ENCODE measurements at regions not wholly inside any gene's neighbourhood (a gene's known extent, or its start where the extent isn't known, plus 50 kb on each side); places are given as distances from the start of the nearest gene placed in this dataset.
"Not testable (repeated sequence)": the region's sequence is repeated elsewhere in the genome, so short reads cannot be mapped to it uniquely, and the experiment has no call there.

DNA sequence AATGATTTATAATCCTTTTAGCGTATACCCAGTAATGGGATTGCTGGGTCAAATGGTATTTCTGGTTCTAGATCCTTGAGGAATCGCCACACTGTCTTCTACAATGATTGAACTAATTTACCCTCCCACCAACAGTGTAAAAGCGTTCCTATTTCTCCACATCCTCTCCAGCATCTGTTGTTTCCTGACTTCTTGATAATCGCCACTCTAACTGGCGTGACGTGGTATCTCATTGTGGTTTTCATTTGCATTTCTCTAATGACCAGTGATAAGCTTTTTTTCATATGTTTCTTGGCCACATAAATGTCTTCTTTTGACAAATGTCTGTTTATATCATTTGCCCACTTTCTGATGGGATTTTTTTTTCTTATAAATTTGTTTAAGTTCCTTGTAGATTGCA lies 264.8 kb upstream of the STXBP5 start:
- TF ChIP-seq, protein P1, sequence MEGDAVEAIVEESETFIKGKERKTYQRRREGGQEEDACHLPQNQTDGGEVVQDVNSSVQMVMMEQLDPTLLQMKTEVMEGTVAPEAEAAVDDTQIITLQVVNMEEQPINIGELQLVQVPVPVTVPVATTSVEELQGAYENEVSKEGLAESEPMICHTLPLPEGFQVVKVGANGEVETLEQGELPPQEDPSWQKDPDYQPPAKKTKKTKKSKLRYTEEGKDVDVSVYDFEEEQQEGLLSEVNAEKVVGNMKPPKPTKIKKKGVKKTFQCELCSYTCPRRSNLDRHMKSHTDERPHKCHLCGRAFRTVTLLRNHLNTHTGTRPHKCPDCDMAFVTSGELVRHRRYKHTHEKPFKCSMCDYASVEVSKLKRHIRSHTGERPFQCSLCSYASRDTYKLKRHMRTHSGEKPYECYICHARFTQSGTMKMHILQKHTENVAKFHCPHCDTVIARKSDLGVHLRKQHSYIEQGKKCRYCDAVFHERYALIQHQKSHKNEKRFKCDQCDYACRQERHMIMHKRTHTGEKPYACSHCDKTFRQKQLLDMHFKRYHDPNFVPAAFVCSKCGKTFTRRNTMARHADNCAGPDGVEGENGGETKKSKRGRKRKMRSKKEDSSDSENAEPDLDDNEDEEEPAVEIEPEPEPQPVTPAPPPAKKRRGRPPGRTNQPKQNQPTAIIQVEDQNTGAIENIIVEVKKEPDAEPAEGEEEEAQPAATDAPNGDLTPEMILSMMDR (IDR thresholded peaks at IDR 0.05; ENCODE audit: insufficient read depth, low read depth, low read length), result not testable (repeated sequence)
- TF ChIP-seq EZH2 (IDR thresholded peaks at IDR 0.05; ENCODE audit: insufficient read depth, low read length), result not testable (repeated sequence)
